Stimulated activated memory B cell treated with anti-CD40 and anti-IgM and Interleukin-4, amounts not matched to agents 10 μg/mL and 1 μg/mL and 100 μg/mL, for 72 hours (primary cell): ENCODE measurements at regions not wholly inside any gene's neighbourhood (a gene's known extent, or its start where the extent isn't known, plus 50 kb on each side); places are given as distances from the start of the nearest gene placed in this dataset.
A peak's percentile ranks its signal among the peaks of the same experiment; 100 is the strongest.
"Not testable (repeated sequence)": the region's sequence is repeated elsewhere in the genome, so short reads cannot be mapped to it uniquely, and the experiment has no call there.

Source experiments
- ATAC-seq: fragments of 150-1000 bp; cut with Tn5 transposase; 2 replicates; pipeline ENCODE4 v1.10.0; 2021
- H3K27ac Mint-ChIP-seq: one replicate; pipeline ENCODE4 v1.8.0; 2022; ENCODE audit warnings: mild to moderate bottlenecking, mixed read lengths
- H3K27me3 Mint-ChIP-seq: one replicate; pipeline ENCODE4 v1.8.0; 2022; ENCODE audit warnings: mixed read lengths
- H3K36me3 Mint-ChIP-seq: one replicate; pipeline ENCODE4 v1.8.0; 2022; ENCODE audit warnings: mixed read lengths
- H3K4me1 Mint-ChIP-seq: one replicate; pipeline ENCODE4 v1.8.0; 2022; ENCODE audit warnings: mixed read lengths
- H3K4me3 Mint-ChIP-seq: one replicate; pipeline ENCODE4 v1.8.0; 2022; ENCODE audit warnings: mild to moderate bottlenecking, moderate library complexity, mixed read lengths
- H3K9me3 Mint-ChIP-seq: one replicate; pipeline ENCODE4 v1.8.0; 2022; ENCODE audit warnings: mixed read lengths

GRCh38 chrX:40835526-40835925 lies 100.2 kb upstream of the MED14 start:
- no peaks in the 10 kb centered on the region for H3K27me3 Mint-ChIP-seq
- no peaks in the 10 kb centered on the region for H3K36me3 Mint-ChIP-seq
- no peak overlapping the region for H3K4me3 Mint-ChIP-seq
- ATAC-seq = no peak
- H3K4me1 Mint-ChIP-seq = no peaks in the 10 kb centered on the region
- H3K9me3 Mint-ChIP-seq = peaks cover 3% of the 10 kb centered on the region
- H3K27ac Mint-ChIP-seq = no peak overlapping the region

GRCh38 chrX:40843643-40844042 lies 108.3 kb upstream of the MED14 start:
- Mint-ChIP-seq H3K36me3 (peaks cover 5% of the 10 kb centered on the region), H3K4me1 (no peaks in the 10 kb centered on the region), H3K27me3 (no peaks in the 10 kb centered on the region), H3K4me3 (no peak overlapping the region), H3K9me3 (peaks cover 12% of the 10 kb centered on the region), H3K27ac (no peak overlapping the region)
- ATAC-seq = no peak

GRCh38 chrX:40844471-40844870 lies 109.1 kb upstream of the MED14 start:
- Mint-ChIP-seq H3K36me3 (peaks cover 5% of the 10 kb centered on the region), H3K4me1 (no peaks in the 10 kb centered on the region), H3K27me3 (no peaks in the 10 kb centered on the region), H3K27ac (no peak overlapping the region), H3K4me3 (no peak overlapping the region), H3K9me3 (peaks cover 13% of the 10 kb centered on the region)
- no peak for ATAC-seq

- peaks cover 5% of the 10 kb centered on the region for H3K36me3 Mint-ChIP-seq
These were observed 110.1 kb upstream of the MED14 start for GRCh38 chrX:40845331-40845911.

GRCh38 chrX:40849906-40850823 lies 114.8 kb upstream of the MED14 start:
- Mint-ChIP-seq H3K27me3 (no peaks in the 10 kb centered on the region), H3K27ac (no peak overlapping the region), H3K4me3 (no peak overlapping the region), H3K9me3 (peaks cover 5% of the 10 kb centered on the region), H3K36me3 (no peaks in the 10 kb centered on the region), H3K4me1 (no peaks in the 10 kb centered on the region)
- no peak for ATAC-seq

More at GRCh38 chrX:40845331-40845911, 110.1 kb upstream of the MED14 start:
- Mint-ChIP-seq H3K9me3 (peaks cover 15% of the 10 kb centered on the region), H3K27me3 (no peaks in the 10 kb centered on the region), H3K4me1 (no peaks in the 10 kb centered on the region), H3K27ac (no peak overlapping the region), H3K4me3 (no peak overlapping the region)
- no peak for ATAC-seq

GRCh38 chrX:40852586-40852985 lies 117.2 kb upstream of the MED14 start:
- ATAC-seq = no peak
- Mint-ChIP-seq H3K4me3 (no peak overlapping the region), H3K36me3 (no peaks in the 10 kb centered on the region), H3K27ac (no peak overlapping the region), H3K4me1 (no peaks in the 10 kb centered on the region), H3K27me3 (no peaks in the 10 kb centered on the region), H3K9me3 (peaks cover 5% of the 10 kb centered on the region)

GRCh38 chrX:40853004-40853815 lies 117.9 kb upstream of the MED14 start:
- Mint-ChIP-seq H3K9me3 (peaks cover 5% of the 10 kb centered on the region), H3K4me1 (no peaks in the 10 kb centered on the region), H3K27me3 (no peaks in the 10 kb centered on the region), H3K4me3 (no peak overlapping the region), H3K27ac (no peak overlapping the region), H3K36me3 (no peaks in the 10 kb centered on the region)
- ATAC-seq = no peak

GRCh38 chrX:40853816-40854123 lies 118.4 kb upstream of the MED14 start:
- Mint-ChIP-seq H3K4me3 (no peak overlapping the region), H3K9me3 (peaks cover 5% of the 10 kb centered on the region), H3K36me3 (no peaks in the 10 kb centered on the region), H3K27me3 (no peaks in the 10 kb centered on the region), H3K4me1 (no peaks in the 10 kb centered on the region), H3K27ac (no peak overlapping the region)
- ATAC-seq = no peak

GRCh38 chrX:40854242-40854641 lies 118.9 kb upstream of the MED14 start:
- H3K9me3 Mint-ChIP-seq = peaks cover 5% of the 10 kb centered on the region
- no peaks in the 10 kb centered on the region for H3K36me3 Mint-ChIP-seq
- no peak overlapping the region for H3K4me3 Mint-ChIP-seq
- ATAC-seq = no peak
- H3K4me1 Mint-ChIP-seq = no peaks in the 10 kb centered on the region
- H3K27me3 Mint-ChIP-seq = no peaks in the 10 kb centered on the region
- H3K27ac Mint-ChIP-seq = no peak overlapping the region

- no peaks in the 10 kb centered on the region for H3K4me1 Mint-ChIP-seq
- H3K36me3 Mint-ChIP-seq = no peaks in the 10 kb centered on the region
- ATAC-seq = no peak
- H3K4me3 Mint-ChIP-seq = no peak overlapping the region
- no peaks in the 10 kb centered on the region for H3K27me3 Mint-ChIP-seq
- H3K27ac Mint-ChIP-seq = no peak overlapping the region
- no peaks in the 10 kb centered on the region for H3K9me3 Mint-ChIP-seq
These were observed 120.1 kb upstream of the MED14 start for GRCh38 chrX:40855411-40855810.

GRCh38 chrX:40855932-40856515 lies 120.7 kb upstream of the MED14 start:
- Mint-ChIP-seq H3K27me3 (no peaks in the 10 kb centered on the region), H3K36me3 (no peaks in the 10 kb centered on the region), H3K9me3 (no peaks in the 10 kb centered on the region), H3K4me3 (no peak overlapping the region), H3K27ac (no peak overlapping the region), H3K4me1 (no peaks in the 10 kb centered on the region)
- no peak for ATAC-seq

GRCh38 chrX:40861952-40862554 lies 126.7 kb upstream of the MED14 start:
- H3K36me3 Mint-ChIP-seq, H3K27me3 Mint-ChIP-seq, ATAC-seq, H3K4me1 Mint-ChIP-seq, H3K27ac Mint-ChIP-seq, H3K9me3 Mint-ChIP-seq, H3K4me3 Mint-ChIP-seq: not testable (repeated sequence)

- H3K9me3 Mint-ChIP-seq, H3K4me1 Mint-ChIP-seq, H3K27ac Mint-ChIP-seq, H3K4me3 Mint-ChIP-seq, H3K27me3 Mint-ChIP-seq, ATAC-seq, H3K36me3 Mint-ChIP-seq: not testable (repeated sequence)
These were observed 127.9 kb upstream of the MED14 start for GRCh38 chrX:40863260-40863659.

- Mint-ChIP-seq H3K4me1 (peaks cover 6% of the 10 kb centered on the region), H3K9me3 (no peaks in the 10 kb centered on the region), H3K4me3 (no peak overlapping the region), H3K27ac (no peak overlapping the region), H3K36me3 (no peaks in the 10 kb centered on the region), H3K27me3 (no peaks in the 10 kb centered on the region)
- ATAC-seq = peak; percentile 62
These were observed 128.3 kb upstream of the MED14 start for GRCh38 chrX:40863671-40864070.

GRCh38 chrX:40864972-40865371 lies 129.6 kb upstream of the MED14 start:
- H3K4me1 Mint-ChIP-seq = peaks cover 6% of the 10 kb centered on the region
- H3K9me3 Mint-ChIP-seq = no peaks in the 10 kb centered on the region
- no peak overlapping the region for H3K27ac Mint-ChIP-seq
- no peaks in the 10 kb centered on the region for H3K36me3 Mint-ChIP-seq
- no peak overlapping the region for H3K4me3 Mint-ChIP-seq
- ATAC-seq = no peak
- H3K27me3 Mint-ChIP-seq = no peaks in the 10 kb centered on the region
